ENCODE measurements at regions not wholly inside any gene's neighbourhood (a gene's known extent, or its start where the extent isn't known, plus 50 kb on each side); places are given as distances from the start of the nearest gene placed in this dataset.
A peak's percentile ranks its signal among the peaks of the same experiment; 100 is the strongest.

DNA sequence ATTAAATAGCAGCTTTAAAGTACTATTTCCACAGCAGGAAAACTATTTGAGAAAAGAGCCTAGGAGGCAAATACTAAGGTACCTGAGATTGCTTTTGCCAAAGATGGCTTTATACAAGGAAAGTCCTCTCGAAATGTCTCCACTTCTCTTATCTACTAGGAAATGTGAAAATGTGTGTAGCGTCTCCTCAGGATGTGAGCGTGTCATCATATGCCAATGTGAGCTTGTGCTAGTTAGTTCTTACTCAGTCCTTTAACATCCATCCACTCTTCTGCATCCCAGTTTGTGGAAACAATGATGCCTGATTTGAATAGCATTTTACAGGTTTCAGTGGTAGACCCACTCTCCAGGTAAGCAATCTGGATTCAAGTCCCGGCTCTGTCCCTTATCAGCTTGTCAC is 421.0 kb downstream of the DYNC2H1 start:
- DNase-seq (ENCODE audit: low read depth), result no peak

DNA sequence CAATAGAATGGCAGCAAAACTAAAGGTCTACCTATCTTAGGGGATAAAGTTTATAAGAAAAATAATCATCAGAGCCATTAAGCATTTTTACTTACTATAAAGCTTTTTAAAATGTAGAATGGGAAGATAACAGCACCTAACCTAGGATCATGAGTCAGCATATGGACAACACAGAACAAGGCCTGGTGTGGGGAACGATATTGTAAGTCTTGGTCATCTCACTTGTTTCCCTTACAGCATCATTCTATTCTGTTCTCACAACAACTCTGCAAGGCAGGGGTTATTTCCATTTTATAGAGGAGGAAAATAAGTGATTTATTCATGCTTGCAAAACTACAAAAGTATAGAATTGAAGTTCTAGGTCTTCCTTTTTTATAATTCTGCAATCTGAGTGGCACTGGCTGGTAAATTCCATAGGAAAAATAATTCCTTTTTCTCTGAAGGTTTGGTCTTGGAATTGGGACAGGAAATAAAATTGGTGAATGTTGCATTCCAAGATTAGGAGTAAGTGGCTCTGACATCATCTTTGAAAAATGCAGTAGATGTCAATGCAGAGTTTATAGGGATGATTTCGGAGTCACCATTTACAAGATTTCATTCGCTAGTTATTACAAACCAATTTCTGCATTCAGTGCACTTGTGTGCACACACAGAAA is 423.0 kb downstream of the DYNC2H1 start:
- DNase-seq (ENCODE audit: low read depth), result peak; percentile 79

DNA sequence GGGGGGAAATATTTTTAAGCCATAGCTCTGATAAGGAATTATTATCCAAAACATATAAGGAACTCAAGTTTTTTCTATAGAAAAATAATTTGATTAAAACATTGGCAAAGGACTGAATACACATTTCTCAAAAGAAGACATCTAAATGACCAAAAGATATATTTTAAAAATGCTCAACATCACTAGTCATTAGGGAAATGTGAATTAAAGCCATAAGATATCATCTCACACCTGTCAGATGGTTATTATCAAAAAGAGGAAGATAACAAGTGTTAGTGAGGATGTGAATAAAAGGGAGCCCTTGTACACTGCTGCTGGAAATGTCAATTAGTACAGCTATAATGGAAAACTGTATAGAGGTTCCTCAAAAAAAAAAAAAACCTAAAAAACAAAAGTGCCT is 425.0 kb downstream of the DYNC2H1 start:
- DNase-seq (ENCODE audit: low read depth), result no peak

DNA sequence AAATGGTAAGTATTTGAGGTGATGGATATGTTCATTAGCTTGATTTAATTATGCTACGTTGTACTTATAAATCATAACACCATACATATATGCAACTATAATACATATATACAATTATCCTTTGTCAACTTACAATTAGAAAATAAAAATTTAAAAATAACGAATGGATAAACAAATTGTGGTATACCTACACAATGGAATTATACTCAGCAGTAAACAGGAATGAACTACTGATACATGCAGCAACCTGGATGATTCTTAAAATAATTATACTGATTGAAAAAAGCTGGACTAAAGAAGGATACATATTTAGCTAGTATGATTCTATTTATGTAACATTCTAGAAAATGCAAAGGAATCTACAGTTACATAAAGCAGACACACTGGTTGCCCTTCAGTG is 425.7 kb downstream of the DYNC2H1 start:
- no peak for DNase-seq (ENCODE audit: low read depth)

DNA sequence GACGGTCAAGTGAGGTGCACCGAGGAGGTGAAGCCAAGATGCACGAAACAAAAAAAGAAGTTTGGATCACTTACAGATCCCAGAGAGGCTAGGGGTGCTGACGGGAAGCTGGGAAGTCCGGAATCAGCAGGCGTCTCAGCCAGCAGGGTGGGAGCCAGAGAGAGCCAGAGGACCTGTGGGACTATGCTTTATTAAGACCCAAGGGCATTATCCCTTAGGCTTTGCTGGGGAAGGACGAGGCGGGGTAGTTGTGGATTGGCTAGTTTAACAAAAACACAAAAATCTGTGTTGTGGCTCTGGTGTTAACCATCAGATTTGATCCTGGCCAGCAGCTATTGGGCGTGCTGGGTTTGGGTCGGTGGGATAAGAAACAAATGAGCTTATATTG is 427.1 kb downstream of the DYNC2H1 start:
- no peak for DNase-seq (ENCODE audit: low read depth)

DNA sequence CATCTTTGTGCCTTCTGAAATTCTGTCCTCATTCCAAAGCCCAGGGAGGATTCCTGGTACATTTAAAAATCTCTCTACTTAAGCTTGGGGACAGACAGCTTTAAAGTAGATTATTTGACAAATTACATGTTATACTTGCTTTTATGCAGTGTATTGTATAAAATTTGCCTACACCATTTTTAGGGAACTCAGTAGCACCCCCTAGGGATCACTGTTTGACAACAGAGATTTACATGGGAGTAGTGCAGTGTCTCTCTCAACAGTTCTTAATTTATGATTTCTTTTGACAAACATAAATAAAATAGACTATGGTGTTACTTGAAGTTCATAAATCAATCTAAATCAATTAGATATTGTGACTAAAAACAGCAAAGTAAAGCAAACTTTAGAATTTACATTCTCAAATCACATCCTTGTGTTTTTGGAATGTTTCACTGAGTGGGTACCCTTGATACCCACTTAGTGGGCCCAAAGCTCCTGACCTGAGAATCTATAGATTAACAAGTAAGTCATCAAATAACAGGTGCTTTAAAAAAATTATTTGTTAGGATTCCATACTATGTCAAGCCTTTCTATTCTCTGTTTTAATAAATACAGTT is 428.8 kb downstream of the DYNC2H1 start:
- peak; percentile 65 for DNase-seq (ENCODE audit: low read depth)

DNA sequence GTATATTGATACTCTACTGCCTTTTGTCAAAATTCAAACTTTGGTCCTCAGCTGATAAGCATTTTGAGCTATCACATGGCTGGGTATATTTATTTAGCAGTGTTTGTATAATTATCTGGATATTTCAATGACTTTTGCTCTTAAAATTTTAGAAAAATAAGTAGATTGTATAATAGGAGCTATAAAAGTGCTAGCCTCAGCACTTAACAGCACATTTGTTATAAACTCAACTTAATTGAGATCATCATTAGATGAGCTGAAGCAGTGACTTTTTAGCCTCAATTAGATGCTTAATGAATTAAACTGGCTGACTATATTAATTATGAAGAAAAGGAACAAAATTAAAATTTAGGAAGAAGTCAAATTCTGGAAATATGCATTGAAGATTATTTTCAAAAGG is 429.9 kb downstream of the DYNC2H1 start:
- DNase-seq (ENCODE audit: low read depth), result no peak

DNA sequence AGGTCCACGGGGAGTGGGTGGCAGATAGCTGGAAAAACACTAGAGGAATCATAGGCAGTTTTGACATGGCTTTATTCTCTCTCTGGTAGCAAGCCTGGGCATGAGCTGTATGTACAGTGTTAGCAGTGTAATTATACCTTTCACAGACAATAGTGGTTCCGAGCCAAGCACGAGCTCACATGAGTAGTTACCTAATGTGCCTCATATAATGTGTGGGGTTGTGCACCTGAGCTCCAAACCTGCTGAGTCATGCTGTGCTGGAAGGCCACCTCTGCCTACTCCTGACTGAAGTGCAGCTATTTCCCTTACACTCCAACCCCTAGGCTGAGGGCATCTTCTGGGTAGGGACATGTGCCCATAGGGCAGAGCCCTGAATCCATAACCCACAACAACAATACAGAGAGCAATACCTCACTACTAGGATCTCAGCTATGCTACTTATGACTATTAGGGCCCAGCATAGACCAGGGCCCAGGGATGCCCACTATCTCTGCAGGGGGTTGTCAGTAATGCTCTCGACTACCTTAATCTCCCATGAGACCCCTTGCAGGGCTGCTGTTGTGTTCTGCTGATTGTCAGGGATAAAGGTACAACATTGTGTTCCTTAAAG is 432.1 kb downstream of the DYNC2H1 start:
- no peak for DNase-seq (ENCODE audit: low read depth)

DNA sequence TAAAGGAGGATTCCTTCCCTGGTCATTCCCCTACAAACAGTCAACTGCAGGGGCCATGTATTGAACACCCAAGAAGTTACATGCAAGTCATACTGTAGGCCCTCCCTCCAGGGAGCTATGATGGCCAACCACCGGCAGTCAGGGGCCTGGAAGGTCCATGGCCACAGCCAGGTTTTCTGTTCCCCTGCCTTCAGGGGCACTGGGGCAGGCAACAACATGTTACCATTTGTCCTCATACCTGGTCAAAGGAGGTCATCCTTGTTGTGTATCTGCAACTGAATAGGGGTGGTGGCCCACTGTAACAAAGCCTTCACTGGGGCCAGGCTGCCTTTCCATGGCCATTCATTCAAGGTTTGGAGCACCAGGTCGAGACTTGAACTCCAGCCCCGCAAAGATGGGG is 433.6 kb downstream of the DYNC2H1 start:
- no peak for DNase-seq (ENCODE audit: low read depth)

DNA sequence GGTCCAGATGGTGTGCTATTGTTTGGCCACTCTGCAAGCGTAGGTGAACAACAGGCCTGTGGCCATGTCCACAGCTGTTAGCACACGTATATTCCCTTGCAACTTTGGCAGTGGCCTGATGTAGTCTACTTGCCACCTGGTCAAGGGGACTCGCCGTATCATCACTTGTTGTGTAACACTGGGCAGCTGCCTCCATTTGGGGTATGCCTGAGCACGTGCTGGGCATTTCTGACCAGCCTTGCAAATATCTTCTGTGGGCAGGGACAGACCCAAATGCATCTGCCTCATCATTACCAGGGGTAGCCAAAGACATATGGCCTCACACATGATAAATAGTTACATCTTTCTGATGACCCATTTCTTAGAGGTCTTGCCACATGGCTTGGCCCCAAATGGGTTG is 434.2 kb downstream of the DYNC2H1 start:
- no peak for DNase-seq (ENCODE audit: low read depth)

DNA sequence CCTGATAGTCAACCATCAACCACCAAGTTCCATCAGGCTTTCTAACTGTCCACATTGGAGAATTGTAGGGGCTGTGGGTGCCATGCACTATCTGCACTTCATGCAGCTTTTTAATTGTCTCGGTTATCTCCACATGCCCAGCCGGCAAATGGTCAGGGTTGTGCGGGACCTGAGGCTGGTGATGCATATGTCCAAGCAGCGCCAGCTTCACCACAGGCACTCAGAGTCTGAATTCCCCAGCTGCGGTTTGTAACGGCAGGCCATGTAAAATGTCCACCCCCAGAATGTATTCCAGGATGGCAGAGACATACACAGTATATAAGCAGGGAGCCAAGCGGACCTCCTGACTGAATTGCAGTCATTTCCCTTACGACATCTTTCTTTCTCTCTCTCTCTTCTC is 435.6 kb downstream of the DYNC2H1 start:
- peak; percentile 74 for DNase-seq (ENCODE audit: low read depth)

DNA sequence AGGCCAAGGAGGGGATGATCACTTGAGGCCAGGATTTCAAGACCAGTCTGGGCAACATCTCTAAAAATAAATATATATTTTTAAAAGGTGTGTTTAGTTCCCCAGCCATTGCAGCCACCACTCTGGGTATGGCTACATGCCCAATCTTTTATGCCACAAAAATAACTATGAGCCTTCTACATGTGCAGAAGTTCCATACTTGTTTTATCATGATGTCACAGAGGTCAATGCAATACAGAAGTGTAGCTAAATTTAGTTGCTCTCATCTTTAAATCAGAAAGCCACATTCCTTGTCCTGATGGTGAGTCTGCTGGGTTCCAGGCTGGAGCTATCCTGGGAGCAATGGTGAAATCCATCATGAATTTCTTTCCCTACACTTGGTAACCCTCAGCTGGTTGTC is 436.3 kb downstream of the DYNC2H1 start:
- no peak for DNase-seq (ENCODE audit: low read depth)

DNA sequence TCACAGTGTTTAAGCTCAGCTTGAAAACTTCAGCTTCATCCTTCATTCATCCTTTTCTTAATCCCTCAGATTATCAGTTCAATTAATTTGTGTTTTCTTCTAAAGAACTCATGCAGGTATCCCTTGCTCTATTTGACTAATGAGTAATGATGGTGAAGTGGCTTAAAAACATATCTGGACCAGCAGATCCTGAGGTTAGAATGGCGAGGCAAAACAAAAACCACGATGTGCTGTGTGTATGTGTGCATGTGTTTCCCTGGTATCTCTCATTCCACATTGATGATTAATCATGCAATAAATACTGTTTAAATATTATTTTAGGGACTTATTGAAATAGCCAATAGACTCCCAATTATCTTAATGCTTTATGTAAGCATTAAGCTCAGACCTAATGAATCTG is 437.0 kb downstream of the DYNC2H1 start:
- peak; percentile 74 for DNase-seq (ENCODE audit: low read depth)

DNA sequence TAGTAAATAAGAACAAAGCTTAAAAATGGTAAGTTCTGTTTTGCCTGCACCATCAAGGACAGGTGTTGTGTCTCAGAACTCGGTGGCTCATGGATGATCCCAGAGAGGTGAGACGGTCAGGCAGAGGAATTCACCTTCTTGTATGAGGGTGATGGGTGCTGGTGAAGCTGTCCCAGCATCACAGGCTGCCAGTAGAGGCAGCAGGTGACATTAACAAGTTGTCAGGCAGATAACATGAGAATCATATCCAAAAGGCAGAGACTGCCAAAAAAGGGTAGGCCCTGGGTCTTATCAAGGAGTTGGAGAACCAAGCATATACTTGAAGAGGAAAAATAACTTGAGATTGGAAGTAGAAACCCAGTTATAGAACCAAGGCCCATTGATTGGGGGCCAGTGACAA is 437.8 kb downstream of the DYNC2H1 start:
- DNase-seq (ENCODE audit: low read depth), result no peak

DNA sequence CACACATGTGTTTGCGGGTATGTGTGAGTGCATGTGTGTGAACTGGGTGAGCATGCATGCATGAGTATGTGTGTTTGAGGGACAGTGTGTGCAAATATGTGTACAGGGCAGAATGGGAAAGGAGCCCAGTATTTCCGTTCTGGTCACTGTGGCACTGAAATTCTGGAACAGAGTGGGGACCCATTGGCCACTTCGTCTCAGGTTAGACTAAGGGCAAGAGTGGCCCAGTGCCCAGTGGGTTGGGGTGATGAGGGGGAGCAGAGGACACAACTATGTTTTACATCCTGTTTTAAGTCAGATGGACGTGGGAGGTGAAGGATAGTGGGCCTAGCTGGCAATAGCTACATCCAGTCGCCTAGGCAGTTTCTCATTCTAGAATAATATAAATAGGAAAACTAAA is 438.5 kb downstream of the DYNC2H1 start:
- DNase-seq (ENCODE audit: low read depth), result no peak

DNA sequence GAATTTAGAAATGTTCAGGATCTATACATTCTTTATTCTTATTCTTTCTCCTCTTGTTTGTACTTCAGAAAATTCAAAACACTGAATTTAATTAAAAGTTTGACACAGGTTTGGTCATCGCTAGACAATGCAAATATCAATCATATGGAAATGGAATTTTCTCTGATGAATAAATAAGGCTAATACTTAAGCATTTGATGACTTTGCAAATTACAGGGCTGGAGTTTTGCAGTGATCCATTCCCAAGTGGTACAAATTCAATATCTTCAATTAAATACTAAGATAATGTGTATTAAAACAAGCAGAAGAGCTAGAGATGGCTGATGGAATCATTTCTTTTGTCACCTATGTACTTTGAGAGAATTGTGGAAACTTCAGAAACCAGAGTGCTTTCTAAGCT is 439.6 kb downstream of the DYNC2H1 start:
- DNase-seq (ENCODE audit: low read depth), result no peak

DNA sequence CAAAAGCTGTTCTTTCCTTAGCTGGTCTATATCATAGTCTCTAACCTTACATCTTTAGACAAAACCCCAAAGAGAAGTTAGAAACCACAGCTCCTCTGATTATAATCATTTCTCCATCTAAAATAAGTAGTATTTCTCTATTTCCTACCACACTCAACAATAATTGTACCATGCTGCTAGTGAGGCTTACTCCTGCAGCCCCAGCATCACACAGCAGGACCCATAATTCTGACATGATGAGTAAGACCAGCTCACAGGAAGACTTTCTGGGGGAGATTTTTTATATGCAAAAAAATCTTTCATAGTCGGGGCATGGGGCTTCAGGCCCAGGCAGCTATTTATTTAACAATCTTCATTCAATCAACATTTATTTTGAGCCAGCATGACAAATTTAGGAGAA is 441.6 kb downstream of the DYNC2H1 start:
- no peak for DNase-seq (ENCODE audit: low read depth)

DNA sequence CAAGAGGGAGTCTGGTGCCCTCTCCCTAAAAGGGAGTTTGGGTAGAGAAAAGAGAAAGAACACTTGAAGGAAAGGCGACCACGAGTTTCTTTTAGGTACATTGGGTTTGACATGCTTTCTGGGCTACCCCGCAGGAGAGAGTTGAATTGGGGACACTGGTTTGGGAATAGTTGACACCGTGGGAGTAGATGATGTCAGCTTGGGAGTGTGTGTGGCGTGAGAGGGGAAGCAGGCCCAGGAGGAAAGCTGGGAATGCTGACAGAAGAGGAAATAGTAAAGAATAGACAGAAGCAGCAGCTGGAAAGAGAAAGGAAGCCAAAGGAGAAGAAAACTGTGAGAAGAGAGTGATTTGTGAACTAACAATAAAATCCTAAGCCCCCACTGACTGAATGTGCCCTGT is 442.9 kb downstream of the DYNC2H1 start:
- no peak for DNase-seq (ENCODE audit: low read depth)

DNA sequence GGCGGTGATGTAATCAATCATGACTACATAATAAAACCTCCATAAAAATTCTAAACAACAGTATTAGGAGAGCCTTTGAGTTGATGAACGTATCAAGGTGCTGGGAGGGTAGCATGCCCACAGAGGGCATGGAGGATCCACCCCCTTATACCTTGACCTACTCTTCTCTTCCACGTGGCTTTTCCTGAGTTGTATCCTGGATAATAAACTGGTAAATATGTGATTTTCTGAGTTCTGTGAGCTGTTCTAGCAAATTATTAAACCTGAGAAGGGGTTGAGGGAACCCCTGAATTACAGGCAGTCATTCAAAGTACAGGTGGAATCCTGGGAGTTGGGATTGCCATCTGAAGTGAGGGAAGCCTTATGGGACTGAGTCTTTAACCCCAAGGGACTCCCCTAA is 446.9 kb downstream of the DYNC2H1 start:
- DNase-seq (ENCODE audit: low read depth), result no peak

DNA sequence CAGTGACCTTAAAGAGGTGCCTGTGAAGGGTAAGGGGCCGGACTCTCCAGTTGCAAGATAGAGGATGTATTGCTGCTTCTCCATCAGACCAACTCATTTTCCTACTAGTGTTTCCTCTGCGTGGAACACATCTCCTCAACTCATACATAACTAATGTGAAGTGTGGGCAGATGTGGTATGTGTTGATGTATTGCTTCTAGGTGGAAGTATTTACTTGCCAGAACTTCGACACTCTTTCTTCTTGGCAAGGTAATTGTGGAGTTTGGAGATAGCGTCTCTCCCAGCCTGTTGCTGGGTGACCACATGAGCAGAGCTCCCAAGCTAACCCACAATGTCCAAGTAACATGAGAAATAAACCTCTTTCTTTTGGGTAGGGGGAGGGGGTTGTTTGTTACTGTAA is 456.9 kb downstream of the DYNC2H1 start:
- DNase-seq (ENCODE audit: low read depth), result no peak

DNA sequence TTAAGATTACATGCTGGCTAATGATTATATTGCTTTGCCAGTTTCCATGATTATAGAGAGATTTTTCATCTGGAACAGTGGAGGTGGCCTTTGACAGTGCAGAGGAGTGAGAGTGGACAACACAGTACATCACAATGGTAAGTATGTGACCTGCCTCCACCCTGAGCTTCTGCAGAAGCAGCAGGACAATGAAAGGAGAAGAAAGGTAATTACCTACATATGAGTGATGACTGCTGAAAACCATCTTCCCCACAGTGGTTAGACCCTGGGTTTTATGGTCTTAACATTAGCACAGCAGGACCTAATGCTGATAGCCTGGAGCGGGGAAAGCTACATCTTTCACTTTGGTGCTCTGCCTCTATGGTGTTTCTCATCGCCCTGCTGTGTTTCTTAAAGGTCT is 454.7 kb upstream of the DDI1 start:
- no peak for DNase-seq (ENCODE audit: low read depth)

DNA sequence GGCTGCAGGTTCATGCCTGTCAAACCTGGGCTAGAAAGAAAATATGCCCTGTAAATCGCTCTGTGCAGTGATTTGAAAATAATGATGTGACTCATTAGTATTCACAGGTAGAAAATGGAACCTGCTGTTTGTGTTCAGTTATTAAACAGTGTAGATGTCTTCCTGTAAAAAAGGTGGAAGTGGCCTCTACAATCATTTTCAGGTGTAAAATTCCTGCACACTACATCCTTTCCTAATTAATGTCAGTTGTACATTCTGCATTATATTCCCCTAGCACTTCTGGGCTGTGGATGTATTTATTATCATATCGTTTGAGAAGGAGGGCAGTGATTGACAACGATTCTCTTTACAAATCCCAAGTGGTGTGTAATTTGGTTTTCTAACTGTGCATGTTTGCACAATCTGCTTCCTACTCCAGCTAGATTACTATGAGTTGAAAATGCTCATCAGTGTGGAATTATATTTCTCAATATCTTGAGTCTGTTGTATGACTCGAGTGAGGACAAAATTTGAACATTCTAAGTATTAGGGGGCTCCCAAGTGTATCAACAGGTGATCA is 454.0 kb upstream of the DDI1 start:
- peak; percentile 16 for DNase-seq (ENCODE audit: low read depth)

DNA sequence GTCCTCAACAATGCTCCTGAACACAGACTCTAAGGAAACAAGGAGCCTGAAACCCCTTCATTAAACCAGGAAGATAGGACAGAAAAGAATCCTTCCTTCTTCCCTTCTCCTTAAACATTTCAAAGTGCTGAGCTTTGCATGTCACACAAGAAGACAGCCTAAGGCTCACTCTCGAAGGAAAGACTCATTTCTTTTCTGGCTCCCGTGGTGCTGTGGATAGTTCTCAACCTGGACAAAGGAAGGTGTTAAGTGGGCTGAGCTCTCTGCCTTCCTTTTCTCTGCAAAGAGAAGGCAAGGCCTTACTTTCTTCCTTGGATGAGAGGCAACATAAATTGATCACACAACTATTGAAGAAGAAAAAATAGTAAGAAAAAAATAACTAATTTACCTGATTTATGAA is 452.4 kb upstream of the DDI1 start:
- DNase-seq (ENCODE audit: low read depth), result no peak

All from LHCN-M2 (cell line).